ENCODE measurements at regions not wholly inside any gene's neighbourhood (a gene's known extent, or its start where the extent isn't known, plus 50 kb on each side); places are given as distances from the start of the nearest gene placed in this dataset.
"Not testable (repeated sequence)": the region's sequence is repeated elsewhere in the genome, so short reads cannot be mapped to it uniquely, and the experiment has no call there.

DNA sequence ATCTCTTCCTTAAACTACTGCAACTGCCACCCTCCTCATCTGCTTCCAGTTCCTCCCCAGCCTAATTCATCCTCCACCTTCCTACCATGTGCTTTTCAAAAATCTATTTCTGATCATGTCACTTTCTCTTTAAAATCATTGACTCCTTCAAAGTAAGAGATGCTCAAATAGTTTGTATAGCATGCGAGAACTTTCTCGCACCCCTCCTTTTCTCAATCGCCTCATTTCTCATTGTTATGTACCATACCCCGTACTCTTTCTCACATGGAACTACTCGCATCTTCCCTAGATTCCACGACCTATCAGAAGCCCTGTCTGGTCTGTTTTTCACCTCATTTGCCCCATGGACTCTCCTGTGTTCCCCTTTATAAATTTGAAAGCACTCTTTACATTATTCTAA, 238.2 kb downstream of the NRIP1 start:
- no peak for DNase-seq (ENCODE audit: low read depth)
- no peak overlapping the region for H3K4me3 ChIP-seq (ENCODE audit: low read length)
- TF ChIP-seq, protein P1, sequence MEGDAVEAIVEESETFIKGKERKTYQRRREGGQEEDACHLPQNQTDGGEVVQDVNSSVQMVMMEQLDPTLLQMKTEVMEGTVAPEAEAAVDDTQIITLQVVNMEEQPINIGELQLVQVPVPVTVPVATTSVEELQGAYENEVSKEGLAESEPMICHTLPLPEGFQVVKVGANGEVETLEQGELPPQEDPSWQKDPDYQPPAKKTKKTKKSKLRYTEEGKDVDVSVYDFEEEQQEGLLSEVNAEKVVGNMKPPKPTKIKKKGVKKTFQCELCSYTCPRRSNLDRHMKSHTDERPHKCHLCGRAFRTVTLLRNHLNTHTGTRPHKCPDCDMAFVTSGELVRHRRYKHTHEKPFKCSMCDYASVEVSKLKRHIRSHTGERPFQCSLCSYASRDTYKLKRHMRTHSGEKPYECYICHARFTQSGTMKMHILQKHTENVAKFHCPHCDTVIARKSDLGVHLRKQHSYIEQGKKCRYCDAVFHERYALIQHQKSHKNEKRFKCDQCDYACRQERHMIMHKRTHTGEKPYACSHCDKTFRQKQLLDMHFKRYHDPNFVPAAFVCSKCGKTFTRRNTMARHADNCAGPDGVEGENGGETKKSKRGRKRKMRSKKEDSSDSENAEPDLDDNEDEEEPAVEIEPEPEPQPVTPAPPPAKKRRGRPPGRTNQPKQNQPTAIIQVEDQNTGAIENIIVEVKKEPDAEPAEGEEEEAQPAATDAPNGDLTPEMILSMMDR (conservative IDR thresholded peaks at IDR 0.05; ENCODE audit: low read depth, low read length), result no peak

DNA sequence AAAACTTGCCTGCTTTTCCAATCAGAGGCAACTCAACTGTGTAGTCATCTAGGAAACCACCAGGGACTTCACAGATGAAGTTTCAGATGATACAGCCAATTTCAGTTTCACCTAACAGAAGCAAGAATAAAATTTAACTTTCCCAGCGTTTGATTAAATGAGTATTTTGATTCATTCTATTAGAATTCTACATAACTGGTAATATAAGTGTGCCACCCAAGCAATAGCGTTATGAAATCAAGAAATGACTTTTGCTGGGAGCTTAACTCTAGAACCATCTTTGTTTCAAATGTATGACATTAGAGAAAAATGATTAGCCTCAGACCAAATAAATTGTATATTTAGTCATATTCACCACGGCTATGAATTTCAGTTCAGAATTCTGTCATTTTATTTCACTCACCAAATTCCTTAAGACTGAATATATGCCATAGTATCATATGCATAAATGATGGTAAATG, 239.3 kb downstream of the NRIP1 start:
- TF ChIP-seq, protein P1 (conservative IDR thresholded peaks at IDR 0.05; ENCODE audit: low read depth, low read length), result no peak
- H3K4me3 ChIP-seq (ENCODE audit: low read length), result no peak overlapping the region
- no peak for DNase-seq (ENCODE audit: low read depth)

DNA sequence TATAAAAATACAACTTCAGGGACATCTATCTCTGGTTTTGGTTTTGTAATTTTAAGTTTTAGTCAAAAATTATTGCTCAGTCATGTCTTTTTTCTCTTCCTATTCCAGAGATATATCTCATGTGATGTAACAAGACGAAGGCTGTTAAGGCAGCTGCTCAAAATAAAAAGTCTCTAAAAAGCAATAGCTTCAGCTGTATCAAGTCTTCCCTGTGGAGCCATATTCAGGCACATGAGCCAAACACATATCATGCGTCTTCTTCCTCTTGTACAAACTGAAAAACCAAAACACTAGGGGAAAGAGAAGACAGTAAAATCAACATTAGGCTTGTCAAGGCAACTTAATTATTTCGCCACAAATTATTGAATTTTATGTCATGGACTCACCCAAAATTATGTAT, 240.7 kb downstream of the NRIP1 start:
- TF ChIP-seq, protein P1 (conservative IDR thresholded peaks at IDR 0.05; ENCODE audit: low read depth, low read length), result no peak

DNA sequence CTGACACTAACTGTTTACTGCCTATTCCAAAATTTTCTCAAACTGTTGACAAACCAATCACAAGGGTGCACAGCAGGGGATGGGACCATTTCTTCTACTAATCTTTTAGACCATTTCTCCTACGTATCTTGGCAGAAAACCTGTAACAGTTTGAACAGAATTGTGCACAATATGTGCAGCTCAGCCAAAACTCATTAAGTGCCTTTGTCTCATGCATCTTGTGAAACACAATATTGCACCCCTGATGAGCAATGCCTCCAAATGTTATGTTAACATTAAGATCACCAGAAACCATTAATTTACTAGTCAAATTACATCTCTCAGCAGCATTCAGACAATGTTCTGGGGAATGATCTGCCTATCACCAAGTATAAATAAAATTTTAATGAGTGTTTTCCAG, 247.5 kb downstream of the NRIP1 start:
- no peak for DNase-seq (ENCODE audit: low read depth)
- TF ChIP-seq, protein P1 (conservative IDR thresholded peaks at IDR 0.05; ENCODE audit: low read depth, low read length), result no peak
- H3K4me3 ChIP-seq (ENCODE audit: low read length), result no peak overlapping the region

More for the DNA sequence above, 240.7 kb downstream of the NRIP1 start:
- no peak for DNase-seq (ENCODE audit: low read depth)
- H3K4me3 ChIP-seq (ENCODE audit: low read length), result no peak overlapping the region

DNA sequence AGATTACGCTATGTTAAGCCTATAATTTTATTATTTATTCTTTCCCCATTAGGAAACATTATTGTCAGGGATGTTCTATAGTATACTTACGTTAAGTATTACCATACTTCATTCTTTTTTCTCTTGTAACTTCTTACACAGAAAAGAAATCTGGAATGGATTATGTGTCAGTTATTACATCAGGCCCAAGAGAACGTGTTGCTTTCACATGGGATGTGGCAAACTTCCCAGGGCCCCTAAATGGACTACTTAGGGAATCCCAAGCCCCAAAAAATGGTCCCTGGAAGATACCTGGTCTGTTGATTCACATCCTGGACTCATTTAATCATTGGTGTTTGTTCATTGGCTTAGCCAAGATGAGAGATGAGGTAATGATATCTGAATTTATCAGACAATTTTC, 249.8 kb downstream of the NRIP1 start:
- H3K4me3 ChIP-seq (ENCODE audit: low read length), result no peak overlapping the region
- TF ChIP-seq, protein P1 (conservative IDR thresholded peaks at IDR 0.05; ENCODE audit: low read depth, low read length), result no peak
- no peak for DNase-seq (ENCODE audit: low read depth)

DNA sequence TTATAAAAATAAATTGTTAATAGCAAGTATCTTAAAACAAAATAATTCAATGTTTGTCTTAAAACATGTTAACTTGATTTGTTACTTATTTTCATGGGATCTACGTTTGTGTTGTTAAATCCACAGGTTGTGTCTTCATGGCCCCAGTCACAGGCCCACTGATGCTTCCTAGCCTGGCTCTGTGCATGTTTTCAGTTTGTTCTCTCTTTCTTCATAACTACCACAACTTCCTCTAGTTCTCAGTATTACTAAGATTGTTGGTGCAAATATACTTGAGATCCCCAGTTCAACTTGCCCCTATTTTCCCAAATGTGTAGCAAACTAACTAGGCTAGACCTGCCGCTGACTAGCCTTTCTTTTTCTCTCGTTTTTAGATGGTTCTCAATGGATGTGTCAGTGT, 250.5 kb downstream of the NRIP1 start:
- TF ChIP-seq, protein P1 (conservative IDR thresholded peaks at IDR 0.05; ENCODE audit: low read depth, low read length), result no peak
- DNase-seq (ENCODE audit: low read depth), result no peak
- no peak overlapping the region for H3K4me3 ChIP-seq (ENCODE audit: low read length)

DNA sequence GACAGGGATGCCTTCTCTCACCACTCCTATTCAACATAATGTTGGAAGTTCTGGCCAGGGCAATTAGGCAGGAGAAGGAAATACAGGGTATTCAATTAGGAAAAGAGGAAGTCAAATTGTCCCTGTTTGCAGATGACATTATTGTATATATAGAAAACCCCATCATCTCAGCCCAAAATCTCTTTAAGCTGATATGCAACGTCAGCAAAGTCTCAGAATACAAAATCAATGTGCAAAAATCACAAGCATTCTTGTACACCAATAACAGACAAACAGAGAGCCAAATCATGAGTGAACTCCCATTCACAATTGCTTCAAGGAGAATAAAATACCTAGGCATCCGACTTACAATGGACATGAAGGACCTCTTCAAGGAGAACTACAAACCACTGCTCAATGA, 258.1 kb upstream of the SAMSN1 start:
- not testable (repeated sequence) for H3K4me3 ChIP-seq (ENCODE audit: low read length); DNase-seq (ENCODE audit: low read depth)

DNA sequence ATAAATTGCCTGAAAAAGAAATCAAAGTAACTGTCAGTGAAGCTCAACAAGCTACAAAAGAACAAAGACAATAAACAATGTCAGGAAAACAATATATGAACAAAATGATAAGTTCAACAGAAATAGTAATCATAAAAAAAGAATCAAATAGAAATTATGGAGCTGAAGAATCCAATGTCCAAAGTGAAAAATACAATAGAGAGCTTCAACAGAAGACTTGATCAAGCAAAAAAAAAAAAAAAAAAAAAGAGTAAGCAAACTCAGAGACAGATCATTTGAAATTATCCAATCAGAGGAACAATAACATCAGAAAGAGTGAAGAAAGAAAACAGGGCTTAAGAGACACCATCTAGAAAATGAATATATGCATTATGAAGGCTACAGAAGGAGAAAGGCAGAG, 251.4 kb upstream of the SAMSN1 start:
- TF ChIP-seq, protein P1 (conservative IDR thresholded peaks at IDR 0.05; ENCODE audit: low read depth, low read length), result no peak
- DNase-seq (ENCODE audit: low read depth), result no peak
- H3K4me3 ChIP-seq (ENCODE audit: low read length), result no peak overlapping the region
